D721Med (cell line): ENCODE measurements at regions not wholly inside any gene's neighbourhood (a gene's known extent, or its start where the extent isn't known, plus 50 kb on each side); places are given as distances from the start of the nearest gene placed in this dataset.

Experiments
- DNase-seq: peaks from one replicate; pipeline ENCODE4 v3.0.0; 2011; ENCODE audit warnings: low spot score; ENCODE audit not compliant: insufficient read length
- FAIRE-seq: peaks from 2 replicates; lab custom pipeline; 2011; peaks lifted over from hg19 to GRCh38; lab: Jason Lieb, UNC
- CTCF ChIP-seq: IDR thresholded peaks from 2 replicates; pipeline ENCODE4 v1.5.1; 2012; ENCODE audit warnings: mild to moderate bottlenecking, control low read depth; ENCODE audit not compliant: insufficient read depth; ENCODE audit errors: missing control alignments

- no peak for TF ChIP-seq CTCF
- FAIRE-seq = no peak
- DNase-seq = no peak
Observed at GRCh38 chr5:5605170-5605764, 182.8 kb downstream of the ICE1 start.

- no peak for FAIRE-seq
- TF ChIP-seq CTCF = no peak
- no peak for DNase-seq
Observed at GRCh38 chr5:5602554-5602953, 180.1 kb downstream of the ICE1 start.

- TF ChIP-seq CTCF = no peak
- DNase-seq (no peak), FAIRE-seq (no peak)
Observed at GRCh38 chr5:5598547-5599113, 176.2 kb downstream of the ICE1 start.

GRCh38 chr5:5593391-5593790 is 170.9 kb downstream of the ICE1 start:
- DNase-seq (no peak), FAIRE-seq (no peak)
- TF ChIP-seq CTCF = no peak

GRCh38 chr5:5592541-5592940 is 170.1 kb downstream of the ICE1 start:
- no peak for FAIRE-seq
- TF ChIP-seq CTCF = no peak
- DNase-seq = no peak

GRCh38 chr5:5591567-5591966 is 169.1 kb downstream of the ICE1 start:
- DNase-seq (no peak), FAIRE-seq (no peak)
- TF ChIP-seq CTCF = no peak

- TF ChIP-seq CTCF = no peak
- FAIRE-seq = no peak
- no peak for DNase-seq
Observed at GRCh38 chr5:5589857-5590256, 167.4 kb downstream of the ICE1 start.
